GM21528 (cell line): ENCODE measurements at regions not wholly inside any gene's neighbourhood (a gene's known extent, or its start where the extent isn't known, plus 50 kb on each side); places are given as distances from the start of the nearest gene placed in this dataset.

Source experiments
- ATAC-seq: cut with Tn5 transposase; IDR thresholded peaks from one replicate; pipeline ENCODE4 v1.9.1; 2021; ENCODE audit warnings: mild to moderate bottlenecking, moderate library complexity; ENCODE audit not compliant: unreplicated experiment, low FRiP score

DNA sequence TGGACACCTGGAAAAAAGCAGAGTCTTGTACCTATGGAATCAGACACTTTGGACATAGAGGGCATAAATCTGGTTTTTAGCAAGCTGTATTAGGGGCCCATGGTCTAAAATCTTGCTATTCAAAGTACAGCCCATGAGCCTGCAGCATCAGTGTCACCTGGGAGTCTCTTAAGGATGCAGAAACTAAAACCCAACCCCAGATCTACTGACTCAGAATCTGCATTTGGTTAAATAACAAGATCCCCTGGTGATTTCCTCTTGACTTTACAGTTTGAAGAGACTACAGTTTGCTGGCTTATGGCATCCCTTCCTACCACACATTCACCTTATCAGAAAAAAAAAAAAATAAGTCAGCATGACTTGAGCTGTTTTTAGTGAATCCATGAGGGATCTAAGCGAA lies 74.9 kb upstream of the NR2F2 start:
- ATAC-seq, result no peak

DNA sequence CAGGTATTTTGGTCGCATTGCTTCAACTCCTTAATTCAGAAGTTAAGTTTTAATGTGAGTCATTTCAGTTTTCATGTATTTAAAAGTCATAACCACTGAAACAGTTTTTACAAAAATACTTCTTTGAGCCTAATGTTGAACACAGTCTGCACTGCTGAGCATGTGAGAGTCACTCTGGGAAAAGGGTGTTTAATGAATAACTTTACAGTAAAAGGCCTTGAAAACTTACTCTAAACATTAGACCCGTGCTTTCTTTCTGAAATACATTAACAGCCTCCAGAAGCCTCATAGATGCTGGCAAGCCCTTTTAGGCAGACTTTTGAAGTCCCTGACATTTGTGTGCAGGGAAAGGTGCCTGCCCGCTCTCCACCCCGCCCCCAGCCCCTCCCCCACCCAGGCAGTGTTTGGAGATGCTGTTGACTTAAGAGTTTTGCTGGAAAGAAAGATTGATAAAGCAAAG lies 68.9 kb upstream of the NR2F2 start:
- ATAC-seq, result peak; percentile 76

DNA sequence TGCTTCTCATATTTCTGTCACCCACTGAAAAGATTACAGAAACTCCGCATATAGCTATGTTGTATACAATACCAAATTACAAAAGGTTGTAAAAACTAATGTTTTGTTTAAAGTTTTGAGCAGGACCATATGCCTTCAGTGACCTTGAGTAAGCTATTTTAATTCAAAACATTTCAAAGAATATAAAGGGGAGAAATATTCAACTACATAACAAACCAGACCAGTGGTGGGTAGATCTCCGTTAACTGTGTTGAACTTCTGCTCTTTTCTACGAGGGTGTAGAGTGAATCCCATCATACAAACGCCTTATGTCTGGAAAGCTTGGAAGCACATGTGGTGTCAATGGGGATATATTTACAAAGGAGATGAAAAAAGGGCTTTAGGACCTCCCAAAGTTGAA lies 68.4 kb upstream of the NR2F2 start:
- no peak for ATAC-seq

DNA sequence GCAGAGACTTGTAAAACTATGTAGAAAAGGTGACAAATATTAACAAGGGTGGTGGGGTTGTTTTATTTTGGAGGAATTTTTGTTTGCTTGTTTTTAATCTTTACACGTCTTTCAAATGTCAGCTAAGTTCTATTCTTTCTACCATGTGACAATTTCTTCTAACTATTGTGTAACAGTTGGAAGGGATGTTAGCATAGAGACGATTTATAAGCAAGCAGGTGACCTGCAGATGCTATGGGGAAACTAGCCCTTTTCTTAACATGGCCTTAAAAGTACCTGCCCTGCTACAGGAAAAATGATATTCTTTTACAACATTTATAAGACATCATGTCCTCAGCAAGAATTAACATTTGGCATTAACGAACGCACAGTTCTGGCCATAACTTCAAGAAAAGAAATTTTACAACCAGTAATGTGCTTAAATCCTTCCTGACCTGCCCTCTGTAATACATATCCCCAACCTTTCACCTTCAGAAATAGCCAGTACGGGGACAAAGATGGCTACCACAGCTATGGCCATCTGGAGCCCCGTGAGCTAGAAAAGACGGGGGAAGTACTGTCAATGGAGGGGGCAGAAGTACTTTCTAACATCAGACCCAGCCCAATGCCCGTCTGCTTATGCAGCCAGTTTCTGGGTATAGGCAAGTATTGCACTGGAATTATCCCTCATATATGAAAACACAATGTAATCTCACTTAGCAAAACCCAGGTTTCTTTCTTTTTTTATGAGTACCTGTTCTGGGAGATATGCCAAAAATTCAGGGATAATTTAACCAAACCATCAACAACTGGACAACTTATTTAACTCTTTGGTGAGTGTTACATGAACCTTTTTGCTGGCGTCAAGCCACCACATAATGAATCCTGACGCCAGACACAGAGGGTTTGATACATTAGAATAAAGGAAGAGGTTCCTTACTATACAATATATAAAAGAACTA lies 67.7 kb upstream of the NR2F2 start:
- no peak for ATAC-seq

DNA sequence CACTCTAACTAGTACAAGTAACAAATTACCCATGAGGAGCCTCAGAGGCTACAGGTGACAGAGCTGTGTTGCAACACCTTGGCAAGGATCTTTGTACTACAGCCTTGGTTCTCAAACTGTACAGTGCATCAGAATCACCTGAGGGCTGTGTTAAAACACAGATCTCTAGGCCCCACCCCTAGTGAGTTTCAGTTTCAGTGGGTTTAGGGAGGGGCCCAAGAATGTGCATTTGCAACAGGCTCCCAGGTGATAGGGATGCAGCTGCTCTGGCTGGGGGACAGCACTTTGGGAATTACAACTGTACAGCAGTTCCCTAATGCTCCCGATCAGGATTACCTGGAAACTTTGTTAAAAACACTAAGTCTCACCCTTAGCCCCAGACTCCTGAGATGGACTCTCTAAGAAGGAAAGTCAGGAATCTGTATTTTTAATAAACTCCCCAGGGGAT lies 66.1 kb upstream of the NR2F2 start:
- no peak for ATAC-seq

DNA sequence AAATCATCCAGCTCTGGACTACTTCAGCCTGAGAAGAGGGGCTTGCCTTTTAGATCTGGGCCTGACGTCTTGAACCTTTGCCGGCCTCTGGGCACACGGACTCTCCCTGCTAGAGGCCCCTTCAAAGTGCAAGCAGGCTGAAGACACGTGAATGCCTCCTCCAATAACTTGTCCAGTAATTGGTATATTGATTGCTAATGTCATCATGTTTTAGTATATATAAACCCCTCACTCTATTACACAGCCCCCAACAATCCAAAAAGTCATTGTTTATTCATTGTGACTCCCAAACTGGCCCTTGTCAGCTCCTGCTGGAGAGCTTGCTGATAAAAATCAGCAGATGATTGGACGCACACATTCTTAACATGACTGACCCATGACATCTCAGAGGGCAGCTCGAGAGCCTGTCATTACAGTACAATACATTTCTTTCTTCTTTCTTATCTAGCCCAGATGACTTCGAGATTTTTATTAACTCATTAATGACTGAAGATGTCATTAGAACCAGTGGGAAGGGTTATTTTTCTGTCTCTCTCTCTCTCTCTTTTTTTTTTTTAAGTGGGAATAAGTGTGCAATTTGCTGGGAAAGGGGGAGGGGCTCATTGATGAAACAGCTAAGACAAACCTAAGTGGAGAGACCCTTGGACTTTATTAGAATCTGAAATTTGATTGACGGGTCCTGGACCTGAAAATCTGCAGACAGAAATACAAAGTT lies 65.5 kb upstream of the NR2F2 start:
- ATAC-seq, result no peak

DNA sequence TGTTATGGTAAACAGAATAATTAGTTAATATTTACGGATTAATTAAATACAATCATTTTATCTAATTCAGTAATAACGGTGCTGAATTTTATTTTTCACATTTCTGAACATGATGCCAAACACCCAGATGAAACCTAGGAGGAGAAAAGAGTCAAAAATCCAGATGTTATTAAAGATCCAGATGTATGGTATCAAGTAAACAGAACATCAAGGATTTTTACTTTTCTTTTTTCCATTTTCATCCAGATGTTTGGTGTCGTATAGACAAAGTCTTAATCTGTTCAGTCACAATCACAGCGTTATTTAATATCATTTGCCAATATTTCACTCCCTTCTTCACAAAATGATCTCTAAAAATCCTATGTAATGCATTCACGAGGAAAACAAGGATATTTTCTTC lies 64.0 kb upstream of the NR2F2 start:
- ATAC-seq, result no peak

DNA sequence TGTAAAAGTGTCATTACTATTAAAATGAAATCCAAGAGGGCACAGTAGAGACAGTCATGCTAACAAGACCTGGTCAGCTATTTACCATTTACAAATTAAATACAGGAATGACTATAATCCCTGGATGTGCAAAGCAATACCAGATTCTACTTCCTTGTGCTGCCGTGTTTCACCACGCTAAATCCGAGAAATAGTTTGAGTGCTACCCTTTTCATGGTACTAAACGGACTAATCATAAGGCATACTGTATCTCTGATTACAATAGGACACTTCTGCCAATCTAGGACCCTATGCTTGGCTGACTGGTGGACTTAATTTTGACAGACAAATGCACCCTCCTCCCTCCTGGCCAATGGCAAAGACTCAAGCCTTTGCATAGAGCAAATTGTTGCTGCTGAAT lies 63.0 kb upstream of the NR2F2 start:
- no peak for ATAC-seq

DNA sequence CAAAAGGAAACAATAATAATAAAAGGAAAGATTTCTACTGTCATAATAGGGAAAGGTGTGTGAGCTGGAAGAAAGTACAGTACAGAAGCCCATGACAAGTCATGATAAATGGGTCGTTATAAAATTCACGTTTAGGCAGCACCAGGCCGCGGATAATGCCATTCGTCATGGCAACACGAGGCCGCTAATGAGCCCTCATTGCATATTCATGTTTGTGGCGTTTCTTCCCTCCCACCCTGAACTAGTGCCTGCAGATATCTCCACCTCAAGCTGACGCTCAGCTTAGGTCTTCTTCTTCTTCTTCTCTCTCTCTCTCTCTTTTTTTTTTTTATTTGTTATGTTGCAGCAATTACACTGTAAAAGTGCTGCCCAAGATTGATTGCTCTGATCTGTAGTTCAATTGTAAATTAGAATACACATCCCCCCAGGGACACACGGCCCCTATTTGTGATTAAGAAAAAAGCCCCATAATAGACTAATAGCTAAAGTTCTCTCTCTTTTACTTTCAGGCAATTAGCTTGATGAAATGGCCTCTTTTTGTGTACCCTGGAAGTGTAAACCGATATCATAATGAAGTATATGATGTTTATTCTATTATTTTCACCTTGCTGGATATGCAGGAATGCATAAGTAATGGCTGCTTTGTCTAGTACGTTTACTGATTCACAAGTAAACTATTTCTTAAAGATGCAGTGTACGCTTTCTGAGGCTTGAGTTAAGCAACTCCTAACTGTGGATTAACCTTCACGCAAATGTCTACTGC lies 61.9 kb upstream of the NR2F2 start:
- ATAC-seq, result no peak

DNA sequence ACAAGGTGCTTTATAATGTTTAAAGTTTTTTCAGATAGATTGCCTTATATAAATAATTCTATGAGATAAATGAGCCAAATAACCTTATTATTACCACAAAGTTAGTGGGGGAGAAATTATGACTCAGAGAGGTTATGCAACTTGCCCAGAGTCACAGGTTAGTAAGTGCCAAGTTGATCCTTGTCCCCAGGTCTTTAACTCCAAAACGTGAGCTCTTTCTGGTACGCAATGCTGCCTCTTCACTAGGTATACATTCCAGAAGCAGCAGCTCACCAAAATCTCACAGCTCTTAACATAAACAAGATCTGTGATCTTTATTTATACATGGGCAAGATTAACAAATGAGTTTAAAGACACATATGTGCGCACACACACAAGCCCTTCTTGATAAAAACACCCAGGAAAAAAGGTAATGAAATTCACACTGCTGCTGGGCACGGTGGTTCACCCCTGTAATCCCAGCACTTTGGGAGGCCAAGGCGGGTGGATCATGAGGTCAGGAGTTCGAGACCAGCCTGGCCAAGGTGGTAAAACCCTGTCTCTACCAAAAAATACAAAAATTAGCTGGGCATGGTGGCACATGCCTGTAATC lies 59.8 kb upstream of the NR2F2 start:
- ATAC-seq, result no peak

DNA sequence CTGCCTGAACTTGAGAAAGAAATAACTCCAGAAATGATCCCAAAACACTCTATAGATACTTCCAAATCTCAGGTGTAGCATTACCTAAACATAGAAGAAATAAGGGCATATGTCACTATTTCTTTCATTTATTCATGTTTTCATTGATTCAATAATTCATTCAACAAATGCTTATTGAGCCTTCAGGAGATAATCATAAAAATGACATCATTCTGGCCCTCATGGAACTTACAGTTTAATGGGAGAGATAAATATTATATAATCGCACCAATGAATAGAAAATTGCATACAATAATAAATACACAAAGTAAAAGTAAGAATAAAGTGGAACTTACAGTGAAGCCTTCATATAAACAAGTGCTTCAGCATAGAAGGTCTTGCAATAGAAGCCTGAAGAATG lies 58.1 kb upstream of the NR2F2 start:
- ATAC-seq, result no peak

DNA sequence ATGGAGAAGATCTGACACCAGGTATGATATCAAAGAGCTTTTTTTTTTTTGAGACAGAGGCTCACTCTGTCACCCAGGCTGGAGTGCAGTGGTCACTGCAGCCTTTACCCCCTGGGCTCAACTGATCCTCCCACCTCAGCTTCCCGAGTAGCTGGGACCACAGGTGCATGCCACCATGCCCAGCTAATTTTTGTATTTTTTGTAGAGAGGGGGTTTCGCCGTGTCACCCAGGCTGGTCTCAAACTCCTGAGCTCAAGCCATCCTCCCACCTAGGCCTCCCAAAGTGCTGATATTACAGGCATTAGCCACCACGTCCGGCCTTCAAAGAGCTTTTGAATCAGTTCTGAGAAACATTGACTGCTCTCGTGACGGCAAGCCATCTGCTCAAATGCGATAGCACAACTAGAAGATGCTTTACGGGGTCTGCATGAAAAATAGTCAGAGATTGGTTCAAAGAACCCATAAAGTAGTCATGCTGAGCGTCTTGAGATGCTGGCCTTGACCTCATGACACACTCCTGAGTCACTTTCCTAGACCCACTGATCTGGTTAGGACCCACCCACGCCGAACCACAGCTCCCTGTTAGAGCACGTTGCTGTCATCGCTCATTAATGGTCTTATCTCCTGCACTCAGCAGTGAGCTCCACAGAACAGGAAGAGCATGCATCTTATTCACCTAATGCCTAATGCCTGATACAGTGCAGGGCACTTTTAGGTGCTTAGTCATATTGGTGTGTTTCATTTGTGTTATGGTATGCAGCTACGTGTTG lies 57.0 kb upstream of the NR2F2 start:
- no peak for ATAC-seq

DNA sequence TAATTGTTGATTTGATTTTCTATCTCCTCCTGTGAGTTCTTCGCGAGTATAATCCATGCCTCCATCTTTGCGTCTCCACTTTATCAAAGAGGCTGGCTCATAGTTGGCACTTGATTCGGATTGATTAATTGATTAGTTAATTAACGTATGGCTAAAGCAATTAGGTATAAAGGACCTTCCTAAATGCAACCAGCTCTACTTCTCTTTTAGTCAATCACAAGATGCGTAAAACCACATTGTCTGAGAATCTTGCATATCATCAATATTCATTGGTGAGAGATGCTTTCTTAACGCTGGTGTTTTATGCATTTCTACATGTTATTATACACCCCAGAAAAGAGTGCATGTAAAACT lies 56.4 kb upstream of the NR2F2 start:
- no peak for ATAC-seq

DNA sequence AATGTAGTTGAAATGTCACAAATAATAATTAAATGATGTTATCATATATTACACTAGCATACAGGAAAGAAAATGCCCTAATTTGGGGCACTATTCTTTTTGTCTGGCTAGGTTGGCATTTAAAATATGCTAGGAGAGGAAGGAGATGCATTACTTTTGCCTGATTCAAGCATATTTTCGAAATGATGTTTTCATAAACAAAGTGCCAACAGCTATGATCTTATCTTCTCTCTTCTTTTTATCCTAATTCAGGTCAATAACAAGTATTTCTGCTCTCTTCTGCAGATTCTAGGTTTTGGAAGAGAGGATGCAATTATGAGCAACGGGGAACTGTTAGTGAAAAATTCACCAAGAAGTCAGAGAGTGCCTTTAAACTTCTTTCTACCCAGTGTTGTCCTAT lies 55.8 kb upstream of the NR2F2 start:
- no peak for ATAC-seq

DNA sequence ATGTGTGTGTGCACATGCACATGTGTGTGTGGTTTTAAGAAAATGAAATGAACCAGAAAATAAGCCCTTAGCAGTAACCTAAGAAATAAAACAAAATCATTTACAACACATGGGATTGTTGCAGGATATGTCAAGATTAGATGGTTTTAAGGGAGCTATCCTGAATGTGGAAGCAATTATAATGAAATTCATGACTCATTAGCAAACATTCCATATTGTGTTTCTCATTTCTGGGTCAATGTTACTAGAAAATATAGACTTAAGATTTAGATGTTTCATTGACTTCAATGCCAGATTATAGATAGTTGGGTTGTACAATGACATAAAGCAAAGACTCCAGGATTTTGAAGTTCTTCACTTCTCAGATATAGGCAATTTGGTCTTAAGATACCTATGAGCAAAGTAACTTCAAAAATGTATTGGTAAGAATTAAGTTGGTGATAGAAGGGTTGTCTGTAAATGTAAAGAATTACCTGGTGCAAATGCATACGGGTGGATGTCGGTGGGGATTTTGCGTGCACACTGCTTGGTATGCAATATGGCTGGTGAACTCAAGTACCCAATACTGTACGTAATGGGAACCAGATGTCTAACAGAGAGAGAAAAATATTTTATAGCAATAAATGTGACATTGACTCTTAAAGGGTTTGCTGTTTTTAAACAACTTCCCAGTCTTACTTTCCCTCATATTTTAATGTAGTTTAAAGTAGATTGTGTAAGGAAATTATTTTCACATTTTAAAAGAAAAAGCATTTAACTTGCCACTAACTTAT lies 53.9 kb upstream of the NR2F2 start:
- no peak for ATAC-seq
